HFF-Myc (cell line): ENCODE measurements at regions not wholly inside any gene's neighbourhood (a gene's known extent, or its start where the extent isn't known, plus 50 kb on each side); places are given as distances from the start of the nearest gene placed in this dataset.

ENCODE experiments used
- DNase-seq: peaks from one replicate; pipeline ENCODE4 v3.0.0-alpha.2; 2011; ENCODE audit warnings: low read depth; ENCODE audit errors: extremely low read depth
- H3K4me3 ChIP-seq: replicated peaks from 2 replicates; pipeline ENCODE4 v1.5.1; 2011; ENCODE audit warnings: low read depth, mild to moderate bottlenecking, control low read depth, low read length
- TF ChIP-seq, protein P1 (sequence below): IDR thresholded peaks from 2 replicates; pipeline ENCODE4 v1.5.1; 2012; ENCODE audit warnings: mild to moderate bottlenecking, low read depth, low read length, control low read depth; ENCODE audit errors: missing control alignments

DNA sequence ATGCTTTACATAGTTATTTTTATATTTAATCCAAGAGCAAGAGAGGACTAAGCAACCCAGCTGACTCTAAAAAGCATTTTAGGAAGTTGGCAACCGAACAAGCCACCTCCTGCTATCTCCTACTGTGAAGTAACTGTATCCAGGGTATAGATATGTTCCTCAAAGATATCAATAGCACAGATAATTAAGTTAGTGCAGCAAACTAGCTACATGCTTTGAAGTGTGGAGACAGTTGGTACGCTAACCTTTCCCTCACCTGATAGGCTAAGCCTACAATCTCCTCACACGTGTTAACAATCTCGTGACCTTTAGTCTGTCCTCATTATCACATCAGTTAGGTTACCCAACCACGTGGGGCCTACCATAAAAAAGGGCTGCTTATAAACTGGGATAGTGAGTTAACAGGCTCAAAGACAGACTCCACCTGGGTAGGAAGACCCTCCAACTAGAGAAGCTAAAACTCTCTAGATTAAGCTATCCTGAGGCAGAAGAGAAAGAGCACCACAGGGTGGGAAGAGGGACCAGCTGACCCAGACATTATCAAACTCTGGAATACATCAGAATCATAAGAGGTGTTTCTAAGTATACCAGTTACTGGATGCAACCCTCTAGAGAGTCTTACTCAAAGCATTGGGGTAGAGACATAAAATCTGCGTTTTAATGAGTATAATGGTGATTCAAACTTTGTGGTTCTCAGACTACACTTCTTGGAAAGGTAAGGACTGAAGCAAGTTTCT, 340.1 kb upstream of the ESRRG start:
- H3K4me3 ChIP-seq, result no peak overlapping the region
- TF ChIP-seq, protein P1, sequence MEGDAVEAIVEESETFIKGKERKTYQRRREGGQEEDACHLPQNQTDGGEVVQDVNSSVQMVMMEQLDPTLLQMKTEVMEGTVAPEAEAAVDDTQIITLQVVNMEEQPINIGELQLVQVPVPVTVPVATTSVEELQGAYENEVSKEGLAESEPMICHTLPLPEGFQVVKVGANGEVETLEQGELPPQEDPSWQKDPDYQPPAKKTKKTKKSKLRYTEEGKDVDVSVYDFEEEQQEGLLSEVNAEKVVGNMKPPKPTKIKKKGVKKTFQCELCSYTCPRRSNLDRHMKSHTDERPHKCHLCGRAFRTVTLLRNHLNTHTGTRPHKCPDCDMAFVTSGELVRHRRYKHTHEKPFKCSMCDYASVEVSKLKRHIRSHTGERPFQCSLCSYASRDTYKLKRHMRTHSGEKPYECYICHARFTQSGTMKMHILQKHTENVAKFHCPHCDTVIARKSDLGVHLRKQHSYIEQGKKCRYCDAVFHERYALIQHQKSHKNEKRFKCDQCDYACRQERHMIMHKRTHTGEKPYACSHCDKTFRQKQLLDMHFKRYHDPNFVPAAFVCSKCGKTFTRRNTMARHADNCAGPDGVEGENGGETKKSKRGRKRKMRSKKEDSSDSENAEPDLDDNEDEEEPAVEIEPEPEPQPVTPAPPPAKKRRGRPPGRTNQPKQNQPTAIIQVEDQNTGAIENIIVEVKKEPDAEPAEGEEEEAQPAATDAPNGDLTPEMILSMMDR, result no peak
- DNase-seq, result no peak

DNA sequence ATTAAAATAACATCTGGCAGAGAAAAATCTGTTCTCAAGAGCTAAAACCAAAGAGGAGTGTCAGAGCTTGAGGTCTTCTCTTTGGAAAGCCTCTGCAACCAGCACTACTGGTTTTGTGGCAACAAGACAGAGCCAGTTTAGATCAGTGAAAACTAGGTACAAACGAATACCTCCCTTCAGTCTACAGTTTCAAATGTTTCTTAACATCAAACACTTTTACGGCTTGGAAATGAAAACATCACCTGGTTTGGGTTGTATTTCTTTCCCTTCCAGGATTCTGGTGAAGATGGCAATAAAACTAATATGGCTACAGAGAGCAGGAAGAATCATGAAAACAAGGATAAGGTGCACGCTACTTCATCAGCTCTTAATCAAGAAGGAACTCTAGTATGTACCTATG, 339.4 kb upstream of the ESRRG start:
- DNase-seq, result no peak
- H3K4me3 ChIP-seq, result no peak overlapping the region
- TF ChIP-seq, protein P1, result no peak

DNA sequence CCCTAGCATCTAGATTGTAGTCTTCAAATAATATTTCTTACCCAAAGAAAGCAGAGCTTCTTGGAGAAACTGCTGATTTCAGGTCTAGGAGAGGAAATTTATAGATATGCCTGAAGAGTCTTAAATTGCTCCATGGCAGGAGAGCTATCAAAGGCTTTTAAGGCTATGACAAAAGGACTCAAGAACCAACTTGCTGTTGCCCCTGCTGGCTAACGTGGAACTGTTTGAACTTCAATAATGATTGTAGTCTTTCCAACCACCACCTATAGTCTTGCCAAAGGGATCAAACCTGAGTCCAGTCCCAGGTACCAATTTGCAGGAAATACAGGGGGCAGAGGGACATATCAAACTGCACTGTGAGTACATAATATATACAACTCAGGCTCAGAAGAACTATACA, 336.2 kb upstream of the ESRRG start:
- DNase-seq, result no peak
- H3K4me3 ChIP-seq, result no peak overlapping the region
- TF ChIP-seq, protein P1, result no peak

DNA sequence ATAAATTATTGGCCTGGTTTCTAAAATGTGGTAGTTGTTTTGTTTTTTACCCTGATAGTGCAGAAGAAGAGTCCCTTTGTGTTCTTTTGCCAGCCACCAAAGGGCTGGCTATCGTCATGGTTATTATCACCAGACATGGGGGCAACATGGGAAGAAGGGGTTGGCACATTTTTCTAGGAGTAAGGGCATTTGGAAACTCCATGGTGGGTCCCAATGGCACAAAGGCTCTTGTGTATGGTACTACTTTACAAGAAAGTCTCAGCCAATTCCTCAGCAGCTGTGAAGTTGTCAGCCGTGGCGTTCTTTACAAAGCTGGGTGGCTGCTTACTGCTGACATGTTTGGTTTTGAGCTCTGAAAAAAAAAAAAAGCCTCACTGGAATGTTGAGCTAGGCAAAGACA, 330.4 kb upstream of the ESRRG start:
- TF ChIP-seq, protein P1, result no peak

DNA sequence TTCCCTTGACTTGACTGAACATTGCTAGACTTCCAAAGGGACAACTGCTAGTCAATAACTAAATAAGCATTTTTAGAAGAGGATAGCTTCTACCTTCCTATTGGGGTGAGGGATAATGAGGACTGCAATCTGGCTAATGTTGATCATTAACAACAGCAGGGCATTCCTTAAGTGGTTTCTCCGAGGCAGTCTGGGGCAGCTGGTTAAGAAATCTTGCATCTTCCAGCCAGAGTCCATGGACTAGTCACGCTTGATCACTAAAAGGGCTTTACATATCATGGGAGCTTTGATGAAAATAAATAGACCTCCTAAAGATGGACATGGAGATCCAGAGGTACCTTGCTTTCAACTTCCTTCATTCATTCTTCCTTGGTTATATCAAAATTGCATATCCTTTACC, 329.4 kb upstream of the ESRRG start:
- no peak overlapping the region for H3K4me3 ChIP-seq
- no peak for DNase-seq
- TF ChIP-seq, protein P1, result no peak

More for the DNA sequence above, 330.4 kb upstream of the ESRRG start:
- no peak for DNase-seq
- no peak overlapping the region for H3K4me3 ChIP-seq

DNA sequence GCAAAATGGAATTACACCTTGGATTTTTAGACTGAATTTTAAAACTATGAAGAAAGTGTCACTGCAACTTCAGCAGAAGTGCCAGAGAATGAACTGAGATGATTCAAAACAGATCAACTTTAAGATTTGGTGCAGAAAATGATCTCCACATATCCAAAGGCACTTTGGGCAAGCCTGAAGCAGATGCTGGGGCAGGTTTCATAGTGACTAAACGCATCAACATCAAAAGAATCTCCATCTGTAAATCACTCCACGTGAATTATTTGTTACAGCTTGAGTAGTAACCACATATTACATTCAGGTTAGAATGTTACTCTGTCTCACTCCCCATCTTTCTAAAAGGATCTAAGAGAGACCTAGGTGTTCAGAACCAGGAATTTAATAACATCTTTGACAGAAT, 329.0 kb upstream of the ESRRG start:
- H3K4me3 ChIP-seq, result no peak overlapping the region
- TF ChIP-seq, protein P1, result no peak
- no peak for DNase-seq

DNA sequence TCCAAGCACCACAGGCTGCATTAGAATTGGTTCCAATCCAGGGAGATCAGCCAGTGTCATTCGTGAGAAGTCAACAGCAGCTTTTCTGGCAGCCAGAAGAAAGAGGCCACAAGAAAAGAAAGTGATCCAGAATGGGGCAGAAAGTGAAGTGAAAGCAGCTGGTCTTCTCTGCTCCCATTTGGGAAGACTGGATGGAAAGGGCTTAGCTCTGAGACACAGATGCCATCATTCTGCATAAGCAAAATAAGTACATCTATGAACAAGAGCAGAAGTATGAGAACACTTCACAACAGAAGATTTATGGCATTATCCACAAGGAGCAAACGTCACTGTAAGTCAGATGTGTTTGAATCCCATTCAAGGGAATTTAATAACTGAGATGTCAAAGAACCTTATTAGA, 326.5 kb upstream of the ESRRG start:
- TF ChIP-seq, protein P1, result no peak
- DNase-seq, result no peak
- H3K4me3 ChIP-seq, result no peak overlapping the region
